MM.1S (cell line): ENCODE measurements at regions not wholly inside any gene's neighbourhood (a gene's known extent, or its start where the extent isn't known, plus 50 kb on each side); places are given as distances from the start of the nearest gene placed in this dataset.

Experiments
- CTCF ChIP-seq: fragments of 300-600 bp; sonication (generic); IDR thresholded peaks from 2 replicates; pipeline ENCODE4 v1.5.1; 2016; ENCODE audit warnings: antibody characterized with exemption, low read length, mixed read lengths
- EZH2 ChIP-seq: fragments of 300-600 bp; sonication (generic); optimal IDR thresholded peaks from 2 replicates; pipeline ENCODE3; 2017; ENCODE audit warnings: low read depth, mild to moderate bottlenecking, antibody characterized with exemption, low read length, mixed read lengths
- EZH2phosphoT487 ChIP-seq: fragments of 300-600 bp; sonication (generic); IDR thresholded peaks from 2 replicates; pipeline ENCODE4 v1.6.1; 2018; ENCODE audit warnings: antibody characterized with exemption, low read length

- TF ChIP-seq CTCF (peak; percentile 24; the same call in 1 of the 2 replicates), EZH2 (no peak), EZH2phosphoT487 (no peak)
Observed at GRCh38 chr3:181354140-181354539, 357.6 kb upstream of the SOX2 start.
